ENCODE measurements at regions not wholly inside any gene's neighbourhood (a gene's known extent, or its start where the extent isn't known, plus 50 kb on each side); places are given as distances from the start of the nearest gene placed in this dataset.

GRCh38 chr10:43000021-43000411, 76.9 kb upstream of the RET start:
- no peak for TF ChIP-seq CTCF (IDR thresholded peaks at IDR 0.05)
- TF ChIP-seq POLR2A (IDR thresholded peaks at IDR 0.05) = no peak
